ENCODE measurements at regions not wholly inside any gene's neighbourhood (a gene's known extent, or its start where the extent isn't known, plus 50 kb on each side); places are given as distances from the start of the nearest gene placed in this dataset.

DNA sequence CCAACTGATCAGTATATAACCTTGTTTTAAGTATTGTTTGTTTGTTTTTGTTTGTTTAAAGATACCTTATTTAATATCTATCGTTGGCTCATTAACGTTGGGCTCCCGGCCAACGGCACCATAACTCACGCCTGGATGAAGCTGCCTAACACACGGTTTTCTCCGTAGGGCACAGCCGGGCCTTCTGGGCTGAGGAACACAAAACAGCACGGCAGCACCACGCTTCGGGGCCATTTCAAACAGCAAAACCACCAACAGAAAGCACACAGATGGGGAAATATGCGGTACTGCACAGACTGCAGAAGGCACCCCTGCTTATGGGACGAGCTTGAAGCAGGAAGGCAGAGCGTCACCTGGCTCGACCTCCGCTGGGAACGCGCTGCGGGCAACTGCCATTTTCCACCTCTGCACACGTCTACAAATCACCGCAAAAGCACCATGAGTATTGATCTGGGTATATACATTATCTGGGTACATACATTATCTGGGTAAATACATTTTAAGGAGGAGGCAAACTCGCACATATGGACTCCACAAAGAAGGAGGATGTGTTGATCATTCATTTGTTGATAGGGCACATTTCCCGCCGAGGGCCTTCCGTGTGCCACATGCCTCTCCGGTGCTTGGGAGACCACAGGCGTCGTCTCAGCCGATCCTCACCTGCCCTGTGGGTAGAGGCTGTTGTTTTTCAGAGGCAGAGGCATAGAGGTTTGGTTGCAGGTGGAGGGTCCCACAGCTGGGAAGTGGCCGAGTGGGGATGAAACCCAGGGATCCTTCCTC, 123.7 kb upstream of the ATP2B2 start:
- Histone ChIP-seq H3K9ac (ENCODE audit: low read depth, low read length) (no peak overlapping the region), H3K9me3 (ENCODE audit: insufficient read depth, low read depth, low read length) (no peaks in the 10 kb centered on the region), H3K27ac (ENCODE audit: low read depth, low read length) (no peak overlapping the region), H3K36me3 (ENCODE audit: insufficient read depth, low read length) (no peaks in the 10 kb centered on the region), H3K4me1 (ENCODE audit: insufficient read depth, low read length) (peaks cover 4% of the 10 kb centered on the region), H3K27me3 (ENCODE audit: insufficient read depth, low read length) (no peaks in the 10 kb centered on the region), H3K4me3 (ENCODE audit: low read length) (no peak overlapping the region)
- 94% methylated on average over 30 of the region's 30 CpGs for WGBS

DNA sequence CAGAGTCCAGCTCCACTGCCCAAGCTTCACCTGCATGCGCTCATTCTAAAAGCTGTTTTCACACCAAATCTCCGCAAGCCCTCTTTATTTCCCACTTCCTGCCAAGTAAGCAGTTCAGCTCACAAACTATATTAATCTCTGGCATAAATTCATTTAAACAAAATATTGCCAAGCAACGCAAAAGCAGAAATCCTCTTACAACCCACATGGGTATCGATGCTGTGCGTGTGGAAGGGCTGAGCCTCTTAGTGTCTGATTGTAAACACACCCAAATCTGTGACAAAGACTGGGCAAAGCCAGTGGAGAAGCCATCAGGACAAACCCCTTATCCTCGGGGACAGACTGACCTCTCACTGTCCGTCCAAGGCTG, 124.3 kb upstream of the ATP2B2 start:
- Histone ChIP-seq H3K4me3 (ENCODE audit: low read length) (no peak overlapping the region), H3K36me3 (ENCODE audit: insufficient read depth, low read length) (no peaks in the 10 kb centered on the region), H3K9ac (ENCODE audit: low read depth, low read length) (no peak overlapping the region), H3K4me1 (ENCODE audit: insufficient read depth, low read length) (peaks cover 4% of the 10 kb centered on the region), H3K9me3 (ENCODE audit: insufficient read depth, low read depth, low read length) (no peaks in the 10 kb centered on the region), H3K27me3 (ENCODE audit: insufficient read depth, low read length) (no peaks in the 10 kb centered on the region), H3K27ac (ENCODE audit: low read depth, low read length) (no peak overlapping the region)
- 95% methylated on average over 7 of the region's 7 CpGs for WGBS

DNA sequence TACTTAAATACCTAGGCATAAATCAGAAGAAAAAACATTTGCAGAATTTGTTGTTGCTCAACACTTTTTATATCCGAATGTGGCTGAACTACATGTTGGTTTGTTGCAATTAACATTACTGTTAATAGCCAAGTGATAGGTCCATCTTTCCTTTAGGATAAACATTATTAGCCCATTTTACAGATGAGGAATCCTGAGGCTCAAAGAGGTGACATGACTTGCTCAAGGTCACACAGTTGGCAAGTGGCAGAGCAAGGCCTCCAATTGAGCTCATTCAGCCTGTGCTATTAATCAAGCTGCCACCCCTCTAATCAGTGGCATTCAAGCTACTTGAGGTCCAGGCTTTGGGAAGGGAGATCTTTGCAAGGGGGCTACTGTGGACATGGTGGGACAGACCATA, 125.8 kb upstream of the ATP2B2 start:
- H3K36me3 ChIP-seq (ENCODE audit: insufficient read depth, low read length), result no peaks in the 10 kb centered on the region
- no peak overlapping the region for H3K27ac ChIP-seq (ENCODE audit: low read depth, low read length)
- peaks cover 2% of the 10 kb centered on the region; the same call in 1 of the 2 replicates for H3K4me1 ChIP-seq (ENCODE audit: insufficient read depth, low read length)
- no peaks in the 10 kb centered on the region for H3K27me3 ChIP-seq (ENCODE audit: insufficient read depth, low read length)
- H3K9ac ChIP-seq (ENCODE audit: low read depth, low read length), result no peak overlapping the region
- WGBS, result 83% methylated on average over 1 of the region's 1 CpG
- no peak overlapping the region for H3K4me3 ChIP-seq (ENCODE audit: low read length)
- H3K9me3 ChIP-seq (ENCODE audit: insufficient read depth, low read depth, low read length), result no peaks in the 10 kb centered on the region

DNA sequence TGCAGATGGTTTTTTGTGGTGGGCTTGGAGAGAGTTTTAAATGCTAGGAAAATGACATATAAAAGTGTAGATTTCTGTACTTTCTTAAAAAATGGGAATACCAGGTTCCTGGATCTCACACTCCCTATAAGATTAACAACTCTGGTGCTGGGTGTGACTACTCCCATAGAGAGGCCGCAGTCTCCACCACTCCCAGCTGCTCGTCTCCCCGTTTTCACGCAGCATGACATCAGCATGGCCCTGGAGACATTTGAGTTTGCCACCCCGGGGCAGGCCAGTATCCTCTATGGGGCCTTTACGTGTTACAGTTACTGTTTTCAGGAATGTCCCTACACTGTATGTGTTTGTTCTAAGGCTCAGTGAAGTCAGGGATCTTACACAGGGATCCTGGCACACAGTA, 126.7 kb upstream of the ATP2B2 start:
- 92% methylated on average over 6 of the region's 6 CpGs for WGBS
- no peak overlapping the region for H3K9ac ChIP-seq (ENCODE audit: low read depth, low read length)
- no peaks in the 10 kb centered on the region for H3K27me3 ChIP-seq (ENCODE audit: insufficient read depth, low read length)
- H3K4me1 ChIP-seq (ENCODE audit: insufficient read depth, low read length), result peaks cover 2% of the 10 kb centered on the region; the same call in 1 of the 2 replicates
- H3K36me3 ChIP-seq (ENCODE audit: insufficient read depth, low read length), result no peaks in the 10 kb centered on the region
- H3K27ac ChIP-seq (ENCODE audit: low read depth, low read length), result no peak overlapping the region
- H3K4me3 ChIP-seq (ENCODE audit: low read length), result no peak overlapping the region
- 0 out of 2 replicates have a peak, but pooled peaks cover 2% of the 10 kb centered on the region for H3K9me3 ChIP-seq (ENCODE audit: insufficient read depth, low read depth, low read length)

DNA sequence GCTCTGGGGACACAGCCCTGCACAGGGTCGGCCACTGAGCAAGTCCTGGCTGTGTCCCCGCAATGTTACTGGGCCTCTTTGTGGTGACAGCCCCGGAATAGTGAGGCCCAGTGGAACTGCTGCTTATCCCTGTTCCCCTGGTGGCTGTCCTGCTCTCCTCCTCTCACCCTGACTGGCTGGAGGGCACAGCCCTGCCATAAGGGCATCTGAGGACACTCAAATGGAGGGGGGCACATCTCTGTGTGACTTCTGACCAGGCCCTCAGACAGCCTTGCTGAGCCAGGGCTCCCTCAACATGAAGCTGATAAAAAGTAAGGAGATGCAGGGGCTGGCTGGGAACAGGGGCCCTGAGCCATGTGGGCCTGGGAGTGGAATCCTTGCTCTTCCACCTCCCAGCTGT, 127.4 kb upstream of the ATP2B2 start:
- no peaks in the 10 kb centered on the region for H3K27me3 ChIP-seq (ENCODE audit: insufficient read depth, low read length)
- H3K9ac ChIP-seq (ENCODE audit: low read depth, low read length), result no peak overlapping the region
- H3K9me3 ChIP-seq (ENCODE audit: insufficient read depth, low read depth, low read length), result peaks cover 8% of the 10 kb centered on the region; the same call in 1 of the 2 replicates
- 87% methylated on average over 3 of the region's 3 CpGs for WGBS
- no peaks in the 10 kb centered on the region for H3K36me3 ChIP-seq (ENCODE audit: insufficient read depth, low read length)
- H3K4me1 ChIP-seq (ENCODE audit: insufficient read depth, low read length), result no peaks in the 10 kb centered on the region
- H3K27ac ChIP-seq (ENCODE audit: low read depth, low read length), result no peak overlapping the region
- H3K4me3 ChIP-seq (ENCODE audit: low read length), result no peak overlapping the region

DNA sequence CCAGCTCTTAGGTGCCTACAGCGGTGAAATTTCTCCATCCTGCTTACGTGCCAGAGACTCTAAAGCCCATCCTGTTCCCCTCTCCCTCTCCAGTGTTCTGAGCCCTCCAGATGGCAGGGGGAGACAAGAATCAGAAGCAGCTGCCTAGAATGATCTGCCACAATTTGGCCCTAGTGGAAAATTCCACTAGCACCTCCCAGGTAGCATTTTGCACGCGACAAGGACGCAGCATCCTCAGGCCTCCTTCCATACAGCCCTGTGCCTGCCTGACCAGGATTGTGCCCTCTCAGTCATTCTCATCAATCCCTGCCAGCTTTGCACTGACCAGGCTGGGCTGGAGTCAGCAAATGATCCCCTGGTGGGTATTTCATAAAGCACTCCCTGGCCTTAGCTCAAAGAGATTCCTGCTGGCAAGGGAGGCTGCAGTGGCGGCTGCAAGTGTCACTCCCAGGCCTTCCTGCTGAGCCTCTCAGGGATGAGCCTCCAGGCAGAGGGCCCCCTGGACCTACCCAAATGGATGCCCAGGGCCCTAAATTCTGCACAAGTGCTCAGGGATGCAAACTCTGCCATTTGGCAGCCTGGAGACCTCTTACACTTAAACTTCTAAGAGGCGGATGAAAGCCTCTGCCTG, 130.2 kb upstream of the ATP2B2 start:
- no peak overlapping the region for H3K9ac ChIP-seq (ENCODE audit: low read depth, low read length)
- no peak overlapping the region for H3K27ac ChIP-seq (ENCODE audit: low read depth, low read length)
- H3K4me1 ChIP-seq (ENCODE audit: insufficient read depth, low read length), result no peaks in the 10 kb centered on the region
- H3K27me3 ChIP-seq (ENCODE audit: insufficient read depth, low read length), result no peaks in the 10 kb centered on the region
- 87% methylated on average over 7 of the region's 7 CpGs for WGBS
- no peaks in the 10 kb centered on the region for H3K36me3 ChIP-seq (ENCODE audit: insufficient read depth, low read length)
- H3K9me3 ChIP-seq (ENCODE audit: insufficient read depth, low read depth, low read length), result peaks cover 9% of the 10 kb centered on the region; the same call in 1 of the 2 replicates
- H3K4me3 ChIP-seq (ENCODE audit: low read length), result no peak overlapping the region

DNA sequence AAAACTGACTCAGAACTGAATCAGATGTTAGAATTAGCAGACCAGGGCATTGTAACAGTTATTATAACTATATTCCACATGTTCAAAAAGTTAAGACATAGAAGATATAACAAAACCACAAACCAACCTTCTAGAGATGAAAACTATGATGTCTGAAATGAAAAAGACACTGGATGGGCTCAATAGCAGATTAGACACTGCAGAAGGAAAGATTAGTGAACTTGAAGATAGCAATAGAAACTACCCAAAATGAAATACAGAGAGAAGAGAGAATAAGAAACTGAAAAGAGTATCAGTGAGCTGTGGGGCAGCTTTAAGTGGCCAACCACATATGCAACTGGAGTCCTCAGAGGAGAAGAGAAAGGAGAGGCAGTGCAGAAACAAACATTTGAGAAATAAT, 132.0 kb upstream of the ATP2B2 start:
- Histone ChIP-seq H3K9me3 (ENCODE audit: insufficient read depth, low read depth, low read length) (peaks cover 9% of the 10 kb centered on the region; the same call in 1 of the 2 replicates), H3K36me3 (ENCODE audit: insufficient read depth, low read length) (no peaks in the 10 kb centered on the region), H3K9ac (ENCODE audit: low read depth, low read length) (no peak overlapping the region), H3K27ac (ENCODE audit: low read depth, low read length) (no peak overlapping the region), H3K27me3 (ENCODE audit: insufficient read depth, low read length) (no peaks in the 10 kb centered on the region), H3K4me3 (ENCODE audit: low read length) (no peak overlapping the region), H3K4me1 (ENCODE audit: insufficient read depth, low read length) (no peaks in the 10 kb centered on the region)

DNA sequence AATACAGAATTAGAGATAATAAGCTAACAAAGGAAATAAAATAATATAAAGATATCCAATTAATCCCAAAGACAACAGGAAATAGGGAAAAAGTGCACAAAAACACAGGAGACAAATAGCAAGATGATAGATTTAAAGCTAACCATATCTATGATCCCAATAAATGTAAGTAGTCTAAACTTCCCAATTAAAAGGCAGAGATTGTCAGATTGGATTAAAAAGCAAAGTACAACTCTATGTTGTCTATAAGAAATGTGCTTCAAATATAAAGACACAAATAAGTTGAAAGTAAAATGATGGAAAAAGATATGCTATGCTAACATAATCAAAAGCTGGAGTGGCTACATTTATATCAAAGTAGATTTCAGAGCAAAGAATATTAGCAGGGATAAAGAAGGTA, 133.1 kb upstream of the ATP2B2 start:
- Histone ChIP-seq H3K9me3 (ENCODE audit: insufficient read depth, low read depth, low read length) (peaks cover 9% of the 10 kb centered on the region; the same call in 1 of the 2 replicates), H3K4me3 (ENCODE audit: low read length) (no peak overlapping the region), H3K4me1 (ENCODE audit: insufficient read depth, low read length) (no peaks in the 10 kb centered on the region), H3K27ac (ENCODE audit: low read depth, low read length) (no peak overlapping the region), H3K27me3 (ENCODE audit: insufficient read depth, low read length) (no peaks in the 10 kb centered on the region), H3K9ac (ENCODE audit: low read depth, low read length) (no peak overlapping the region), H3K36me3 (ENCODE audit: insufficient read depth, low read length) (no peaks in the 10 kb centered on the region)

DNA sequence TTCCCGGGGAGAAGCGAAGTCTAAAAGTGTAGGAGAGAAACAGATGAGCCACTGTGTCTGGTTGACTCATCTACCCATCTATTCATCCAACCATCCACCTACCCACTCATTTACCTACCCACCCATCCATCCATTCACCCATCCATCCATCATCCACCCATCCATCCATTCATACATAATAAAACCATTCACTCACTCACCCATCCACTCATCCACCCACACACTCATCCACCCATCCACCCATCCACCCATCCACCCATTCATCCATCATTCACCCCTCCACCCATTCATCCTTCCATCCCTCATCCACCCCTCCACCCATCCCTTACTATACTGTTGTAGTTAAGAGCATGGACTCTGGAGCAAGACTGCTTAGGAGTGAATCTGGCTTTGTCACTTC, 136.4 kb upstream of the ATP2B2 start:
- Histone ChIP-seq H3K4me1 (ENCODE audit: insufficient read depth, low read length) (no peaks in the 10 kb centered on the region), H3K27ac (ENCODE audit: low read depth, low read length) (no peak overlapping the region), H3K9ac (ENCODE audit: low read depth, low read length) (no peak overlapping the region), H3K9me3 (ENCODE audit: insufficient read depth, low read depth, low read length) (peaks cover 9% of the 10 kb centered on the region; the same call in 1 of the 2 replicates), H3K4me3 (ENCODE audit: low read length) (no peak overlapping the region), H3K27me3 (ENCODE audit: insufficient read depth, low read length) (no peaks in the 10 kb centered on the region), H3K36me3 (ENCODE audit: insufficient read depth, low read length) (no peaks in the 10 kb centered on the region)
- WGBS, result 80% methylated on average over 2 of the region's 2 CpGs

DNA sequence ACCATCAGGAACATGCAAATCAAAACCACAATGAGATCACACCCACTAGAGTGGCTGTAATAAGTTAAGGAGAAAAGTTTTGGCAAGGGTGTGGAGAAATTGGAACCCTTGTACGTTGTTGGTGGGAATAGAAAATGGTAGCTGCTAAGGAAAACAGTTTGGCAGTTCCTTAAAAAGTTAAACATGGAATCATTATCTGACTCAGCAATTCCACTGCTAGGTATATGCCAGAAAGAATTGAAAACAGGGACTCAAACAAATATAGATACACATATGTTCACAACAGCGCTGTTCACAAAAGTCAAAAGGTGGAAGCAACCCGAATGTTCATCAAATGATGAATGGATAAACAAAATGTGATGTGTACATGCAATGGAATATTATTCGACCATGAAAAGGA, 138.8 kb upstream of the ATP2B2 start:
- Histone ChIP-seq H3K27ac (ENCODE audit: low read depth, low read length) (no peak overlapping the region), H3K4me3 (ENCODE audit: low read length) (no peak overlapping the region), H3K9me3 (ENCODE audit: insufficient read depth, low read depth, low read length) (no peaks in the 10 kb centered on the region), H3K36me3 (ENCODE audit: insufficient read depth, low read length) (no peaks in the 10 kb centered on the region), H3K27me3 (ENCODE audit: insufficient read depth, low read length) (no peaks in the 10 kb centered on the region), H3K9ac (ENCODE audit: low read depth, low read length) (no peak overlapping the region), H3K4me1 (ENCODE audit: insufficient read depth, low read length) (no peaks in the 10 kb centered on the region)
- WGBS, result 89% methylated on average over 4 of the region's 4 CpGs

DNA sequence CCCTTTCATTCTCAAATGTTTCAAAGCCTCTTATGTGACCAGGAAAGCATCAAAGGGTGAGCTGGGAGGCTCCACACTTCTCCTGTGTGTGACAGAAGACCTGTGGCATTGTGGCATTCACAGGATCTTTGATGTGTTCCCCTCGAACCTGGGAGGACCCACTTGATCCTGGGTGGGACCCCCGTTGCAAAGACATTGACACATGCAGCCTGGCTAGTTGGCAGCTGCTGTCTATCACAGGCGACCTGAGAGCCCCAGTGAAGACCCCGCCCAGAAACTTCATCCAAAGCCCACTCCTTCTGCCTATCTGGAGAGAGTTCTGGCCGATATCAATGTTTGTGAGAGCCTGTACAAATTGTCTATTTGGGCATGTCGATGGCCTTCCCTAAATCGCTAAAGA, 140.4 kb upstream of the ATP2B2 start:
- Histone ChIP-seq H3K36me3 (ENCODE audit: insufficient read depth, low read length) (no peaks in the 10 kb centered on the region), H3K9ac (ENCODE audit: low read depth, low read length) (no peak overlapping the region), H3K27me3 (ENCODE audit: insufficient read depth, low read length) (no peaks in the 10 kb centered on the region), H3K27ac (ENCODE audit: low read depth, low read length) (no peak overlapping the region), H3K9me3 (ENCODE audit: insufficient read depth, low read depth, low read length) (no peaks in the 10 kb centered on the region), H3K4me1 (ENCODE audit: insufficient read depth, low read length) (no peaks in the 10 kb centered on the region), H3K4me3 (ENCODE audit: low read length) (no peak overlapping the region)
- WGBS, result 77% methylated on average over 7 of the region's 7 CpGs

All from HUES64 (cell line).